NCI-H1092 (cell line): ENCODE measurements at regions not wholly inside any gene's neighbourhood (a gene's known extent, or its start where the extent isn't known, plus 50 kb on each side); places are given as distances from the start of the nearest gene placed in this dataset.

Experiments
- DNase-seq: peaks from one replicate; lab custom pipeline; 2025; lab: John Stamatoyannopoulos, UW

GRCh38 chr12:75724928-75725312 lies 213.5 kb upstream of the KRR1 start:
- peak; percentile 56 for DNase-seq

GRCh38 chr12:75724307-75724927 lies 213.0 kb upstream of the KRR1 start:
- no peak for DNase-seq

GRCh38 chr12:75722714-75723200 lies 211.3 kb upstream of the KRR1 start:
- DNase-seq, result no peak

- DNase-seq, result no peak
Measured at GRCh38 chr12:75721796-75722195, 210.4 kb upstream of the KRR1 start.

- peak; percentile 36 for DNase-seq
Measured at GRCh38 chr12:75720812-75721641, 209.6 kb upstream of the KRR1 start.

GRCh38 chr12:75717902-75718301 lies 206.5 kb upstream of the KRR1 start:
- DNase-seq, result no peak

- DNase-seq, result no peak
Measured at GRCh38 chr12:75716291-75717025, 205.0 kb upstream of the KRR1 start.

- no peak for DNase-seq
Measured at GRCh38 chr12:75715682-75716081, 204.3 kb upstream of the KRR1 start.

- no peak for DNase-seq
Measured at GRCh38 chr12:75715323-75715644, 203.9 kb upstream of the KRR1 start.

- DNase-seq, result no peak
Measured at GRCh38 chr12:75714462-75715322, 203.3 kb upstream of the KRR1 start.

GRCh38 chr12:75713434-75713833 lies 202.0 kb upstream of the KRR1 start:
- no peak for DNase-seq

- no peak for DNase-seq
Measured at GRCh38 chr12:75712223-75712622, 200.8 kb upstream of the KRR1 start.

GRCh38 chr12:75711271-75711670 lies 199.9 kb upstream of the KRR1 start:
- no peak for DNase-seq

GRCh38 chr12:75710361-75711069 lies 199.1 kb upstream of the KRR1 start:
- no peak for DNase-seq

- DNase-seq, result no peak
Measured at GRCh38 chr12:75709503-75709902, 198.1 kb upstream of the KRR1 start.

GRCh38 chr12:75708802-75709201 lies 197.4 kb upstream of the KRR1 start:
- no peak for DNase-seq

- DNase-seq, result no peak
Measured at GRCh38 chr12:75707983-75708382, 196.6 kb upstream of the KRR1 start.

GRCh38 chr12:75706786-75707605 lies 195.6 kb upstream of the KRR1 start:
- no peak for DNase-seq

- no peak for DNase-seq
Measured at GRCh38 chr12:75705749-75706711, 194.6 kb upstream of the KRR1 start.
